GM23338 (cell line): ENCODE measurements at regions not wholly inside any gene's neighbourhood (a gene's known extent, or its start where the extent isn't known, plus 50 kb on each side); places are given as distances from the start of the nearest gene placed in this dataset.

Experiments
- ATAC-seq: fragments of 200-7000 bp; cut with Tn5 transposase; 3 replicates; pipeline ENCODE4 v1.9.1; 2020
- DNase-seq: peaks from one replicate; pipeline ENCODE4 v3.0.0-alpha.2; 2015; ENCODE audit warnings: low spot score
- H2AFZ ChIP-seq: fragments of 200-600 bp; sonication (generic); 2 replicates; pipeline ENCODE4 v1.8.0; 2016; ENCODE audit warnings: antibody characterized with exemption, mild to moderate bottlenecking, moderate library complexity
- H3F3A ChIP-seq: fragments of 200-600 bp; sonication (generic); replicated peaks from 2 replicates; pipeline ENCODE4 v1.8.0; 2017; ENCODE audit warnings: antibody characterized with exemption, mixed run types, low read depth
- H3K27ac ChIP-seq: fragments of 200-600 bp; sonication (generic); 2 replicates; pipeline ENCODE4 v1.6.1; 2016; ENCODE audit warnings: low read depth
- H3K27me3 ChIP-seq: fragments of 200-600 bp; sonication (generic); 2 replicates; pipeline ENCODE4 v1.8.0; 2016; ENCODE audit warnings: mild to moderate bottlenecking, mixed run types, moderate library complexity; ENCODE audit not compliant: insufficient read depth
- H3K36me3 ChIP-seq: fragments of 200-600 bp; sonication (generic); 2 replicates; pipeline ENCODE4 v1.8.0; 2016; ENCODE audit warnings: mild to moderate bottlenecking; ENCODE audit not compliant: insufficient read depth
- H3K4me1 ChIP-seq: fragments of 200-600 bp; sonication (generic); 2 replicates; pipeline ENCODE4 v1.8.0; 2016; ENCODE audit warnings: mild to moderate bottlenecking, moderate library complexity; ENCODE audit not compliant: insufficient read depth
- H3K4me2 ChIP-seq: fragments of 200-600 bp; sonication (generic); 2 replicates; pipeline ENCODE4 v1.7.1; 2017; ENCODE audit warnings: mixed run types
- H3K4me3 ChIP-seq: fragments of 200-600 bp; sonication (generic); 2 replicates; pipeline ENCODE4 v1.6.1; 2016; ENCODE audit warnings: mixed run types
- H3K79me2 ChIP-seq: fragments of 200-600 bp; sonication (generic); replicated peaks from 2 replicates; pipeline ENCODE4 v1.8.0; 2017; ENCODE audit warnings: mild to moderate bottlenecking; ENCODE audit not compliant: insufficient read depth
- H3K9me2 ChIP-seq: fragments of 200-600 bp; sonication (generic); 2 replicates; pipeline ENCODE4 v1.8.0; 2017; ENCODE audit not compliant: insufficient read depth
- H4K20me1 ChIP-seq: fragments of 200-600 bp; sonication (generic); replicated peaks from 2 replicates; pipeline ENCODE4 v1.8.0; 2017; ENCODE audit warnings: mild to moderate bottlenecking; ENCODE audit not compliant: insufficient read depth
- H3K27ac Mint-ChIP-seq: 2 replicates; pipeline ENCODE4 v1.8.0; 2020; ENCODE audit warnings: inconsistent platforms, mild to moderate bottlenecking, moderate library complexity, mixed read lengths
- H3K27me3 Mint-ChIP-seq: 3 replicates; pipeline ENCODE4 v1.8.0; 2022; ENCODE audit warnings: low read depth, mild to moderate bottlenecking, moderate library complexity, mixed read lengths, inconsistent platforms; ENCODE audit not compliant: insufficient read depth, poor library complexity
- H3K36me3 Mint-ChIP-seq: 3 replicates; pipeline ENCODE4 v1.8.0; 2021; ENCODE audit warnings: low read depth, mild to moderate bottlenecking, inconsistent platforms, moderate library complexity, mixed read lengths
- H3K4me1 Mint-ChIP-seq: 3 replicates; pipeline ENCODE4 v1.8.0; 2020; ENCODE audit warnings: mild to moderate bottlenecking, inconsistent platforms, mixed read lengths
- H3K4me3 Mint-ChIP-seq: 3 replicates; pipeline ENCODE4 v1.8.0; 2021; ENCODE audit warnings: moderate library complexity, mild to moderate bottlenecking, inconsistent platforms, mixed read lengths
- H3K9me3 Mint-ChIP-seq: 3 replicates; pipeline ENCODE4 v1.8.0; 2020; ENCODE audit warnings: moderate library complexity, mild to moderate bottlenecking, inconsistent platforms, mixed read lengths
- CREB1 ChIP-seq: fragments of 250-450 bp; sonication (Bioruptor Pico); IDR thresholded peaks from 2 replicates; pipeline ENCODE4 v1.5.0; 2020; ENCODE audit warnings: low read depth, mild to moderate bottlenecking, moderate library complexity
- ETS1 ChIP-seq: IDR thresholded peaks from 2 replicates; pipeline ENCODE4 v1.6.1; 2016; ENCODE audit warnings: antibody characterized with exemption
- EZH2 ChIP-seq: fragments of 200-600 bp; sonication (generic); IDR thresholded peaks from one replicate; pipeline ENCODE4 v1.8.0; 2017; ENCODE audit warnings: antibody characterized with exemption, mild to moderate bottlenecking, low read depth; ENCODE audit not compliant: unreplicated experiment
- EZH2phosphoT487 ChIP-seq: fragments of 200-600 bp; sonication (generic); IDR thresholded peaks from one replicate; pipeline ENCODE4 v1.8.1; 2018; ENCODE audit warnings: antibody characterized with exemption; ENCODE audit not compliant: unreplicated experiment
- JUNB ChIP-seq: IDR thresholded peaks from one replicate; pipeline ENCODE4 v1.6.1; 2016; ENCODE audit warnings: antibody characterized with exemption; ENCODE audit not compliant: unreplicated experiment
- NANOG ChIP-seq: IDR thresholded peaks from 2 replicates; pipeline ENCODE4 v1.6.1; 2016; ENCODE audit warnings: antibody characterized with exemption, borderline replicate concordance
- POLR2AphosphoS5 ChIP-seq: IDR thresholded peaks from 2 replicates; pipeline ENCODE4 v1.6.1; 2016; ENCODE audit warnings: antibody characterized with exemption, low read depth
- STAT1 ChIP-seq: IDR thresholded peaks from one replicate; pipeline ENCODE4 v1.6.1; 2016; ENCODE audit warnings: antibody characterized with exemption; ENCODE audit not compliant: unreplicated experiment
- ZNF114 ChIP-seq: fragments of 250-450 bp; sonication (Bioruptor Pico); IDR thresholded peaks from 2 replicates; pipeline ENCODE4 v1.5.0; 2020; ENCODE audit warnings: mild to moderate bottlenecking, moderate library complexity
- ZNF462 ChIP-seq: fragments of 250-450 bp; sonication (Bioruptor Pico); IDR thresholded peaks from 2 replicates; pipeline ENCODE4 v1.5.0; 2020; ENCODE audit warnings: mild to moderate bottlenecking, moderate library complexity
- TF ChIP-seq, protein P1 (sequence below), 2 experiments: fragments of 200-600 bp in 1 of 2; sonication (generic) in 1 of 2; conservative IDR thresholded peaks; 2 replicates each; pipeline versions ENCODE4 v1.5.1 to v1.6.1; 2016 to 2017; ENCODE audit warnings: antibody characterized with exemption in 2 of 2, low read depth in 2 of 2, mild to moderate bottlenecking in 2 of 2, moderate library complexity in 1 of 2
- TF ChIP-seq, protein P2 (sequence below): IDR thresholded peaks from one replicate; pipeline ENCODE4 v1.6.1; 2018; ENCODE audit warnings: antibody characterized with exemption; ENCODE audit not compliant: unreplicated experiment

- H4K20me1 ChIP-seq: no peaks in the 10 kb centered on the region
- no peaks in the 10 kb centered on the region for H3K79me2 ChIP-seq
- DNase-seq: no peak
- Mint-ChIP-seq H3K4me1 (peaks cover 14% of the 10 kb centered on the region; the same call in 2 of the 3 replicates), H3K9me3 (no peaks in the 10 kb centered on the region), H3K36me3 (no peaks in the 10 kb centered on the region), H3K27me3 (no peaks in the 10 kb centered on the region), H3K4me3 (no peak overlapping the region), H3K27ac (no peak overlapping the region)
- no peaks in the 10 kb centered on the region for H3F3A ChIP-seq
- no peak overlapping the region for H2AFZ ChIP-seq
- no peaks in the 10 kb centered on the region for H3K36me3 ChIP-seq
- H3K4me2 ChIP-seq: no peak overlapping the region
- peaks cover 10% of the 10 kb centered on the region for H3K9me2 ChIP-seq
- no peak for TF ChIP-seq ETS1
- no peak for TF ChIP-seq EZH2
- TF ChIP-seq ZNF114 (CRISPR knock-in tag): no peak
- TF ChIP-seq JUNB: no peak
- no peak for TF ChIP-seq NANOG
- TF ChIP-seq POLR2AphosphoS5: no peak
- TF ChIP-seq ZNF462 (CRISPR knock-in tag): no peak
- no peak for TF ChIP-seq STAT1
- TF ChIP-seq, protein P1, sequence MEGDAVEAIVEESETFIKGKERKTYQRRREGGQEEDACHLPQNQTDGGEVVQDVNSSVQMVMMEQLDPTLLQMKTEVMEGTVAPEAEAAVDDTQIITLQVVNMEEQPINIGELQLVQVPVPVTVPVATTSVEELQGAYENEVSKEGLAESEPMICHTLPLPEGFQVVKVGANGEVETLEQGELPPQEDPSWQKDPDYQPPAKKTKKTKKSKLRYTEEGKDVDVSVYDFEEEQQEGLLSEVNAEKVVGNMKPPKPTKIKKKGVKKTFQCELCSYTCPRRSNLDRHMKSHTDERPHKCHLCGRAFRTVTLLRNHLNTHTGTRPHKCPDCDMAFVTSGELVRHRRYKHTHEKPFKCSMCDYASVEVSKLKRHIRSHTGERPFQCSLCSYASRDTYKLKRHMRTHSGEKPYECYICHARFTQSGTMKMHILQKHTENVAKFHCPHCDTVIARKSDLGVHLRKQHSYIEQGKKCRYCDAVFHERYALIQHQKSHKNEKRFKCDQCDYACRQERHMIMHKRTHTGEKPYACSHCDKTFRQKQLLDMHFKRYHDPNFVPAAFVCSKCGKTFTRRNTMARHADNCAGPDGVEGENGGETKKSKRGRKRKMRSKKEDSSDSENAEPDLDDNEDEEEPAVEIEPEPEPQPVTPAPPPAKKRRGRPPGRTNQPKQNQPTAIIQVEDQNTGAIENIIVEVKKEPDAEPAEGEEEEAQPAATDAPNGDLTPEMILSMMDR (conservative IDR thresholded peaks at IDR 0.05; ENCODE audit: low read depth in 2 of 2): no peak
- TF ChIP-seq, protein P2, sequence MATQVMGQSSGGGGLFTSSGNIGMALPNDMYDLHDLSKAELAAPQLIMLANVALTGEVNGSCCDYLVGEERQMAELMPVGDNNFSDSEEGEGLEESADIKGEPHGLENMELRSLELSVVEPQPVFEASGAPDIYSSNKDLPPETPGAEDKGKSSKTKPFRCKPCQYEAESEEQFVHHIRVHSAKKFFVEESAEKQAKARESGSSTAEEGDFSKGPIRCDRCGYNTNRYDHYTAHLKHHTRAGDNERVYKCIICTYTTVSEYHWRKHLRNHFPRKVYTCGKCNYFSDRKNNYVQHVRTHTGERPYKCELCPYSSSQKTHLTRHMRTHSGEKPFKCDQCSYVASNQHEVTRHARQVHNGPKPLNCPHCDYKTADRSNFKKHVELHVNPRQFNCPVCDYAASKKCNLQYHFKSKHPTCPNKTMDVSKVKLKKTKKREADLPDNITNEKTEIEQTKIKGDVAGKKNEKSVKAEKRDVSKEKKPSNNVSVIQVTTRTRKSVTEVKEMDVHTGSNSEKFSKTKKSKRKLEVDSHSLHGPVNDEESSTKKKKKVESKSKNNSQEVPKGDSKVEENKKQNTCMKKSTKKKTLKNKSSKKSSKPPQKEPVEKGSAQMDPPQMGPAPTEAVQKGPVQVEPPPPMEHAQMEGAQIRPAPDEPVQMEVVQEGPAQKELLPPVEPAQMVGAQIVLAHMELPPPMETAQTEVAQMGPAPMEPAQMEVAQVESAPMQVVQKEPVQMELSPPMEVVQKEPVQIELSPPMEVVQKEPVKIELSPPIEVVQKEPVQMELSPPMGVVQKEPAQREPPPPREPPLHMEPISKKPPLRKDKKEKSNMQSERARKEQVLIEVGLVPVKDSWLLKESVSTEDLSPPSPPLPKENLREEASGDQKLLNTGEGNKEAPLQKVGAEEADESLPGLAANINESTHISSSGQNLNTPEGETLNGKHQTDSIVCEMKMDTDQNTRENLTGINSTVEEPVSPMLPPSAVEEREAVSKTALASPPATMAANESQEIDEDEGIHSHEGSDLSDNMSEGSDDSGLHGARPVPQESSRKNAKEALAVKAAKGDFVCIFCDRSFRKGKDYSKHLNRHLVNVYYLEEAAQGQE: no peak
- TF ChIP-seq CREB1: no peak
- TF ChIP-seq EZH2phosphoT487: no peak
- H3K4me1 ChIP-seq: no peaks in the 10 kb centered on the region
- H3K27me3 ChIP-seq: no peaks in the 10 kb centered on the region
- no peak for ATAC-seq
- H3K27ac ChIP-seq: no peak overlapping the region
- no peak overlapping the region for H3K4me3 ChIP-seq
These were observed 482.6 kb downstream of the TTLL7 start for GRCh38 chr1:83516369-83516768.
